HepG2 (cell line): ENCODE measurements at regions not wholly inside any gene's neighbourhood (a gene's known extent, or its start where the extent isn't known, plus 50 kb on each side); places are given as distances from the start of the nearest gene placed in this dataset.

Source experiments
- ATAC-seq: fragments of 200-7000 bp; cut with Tn5 transposase; 3 replicates; pipeline ENCODE4 v1.9.1; 2020; ENCODE audit warnings: mild to moderate bottlenecking, moderate library complexity
- BruUV-seq: library from RNA; stranded (reverse); fragments of 400-500 nt; replicated peaks from 2 replicates; lab custom pipeline; 2021; lab: Mats Ljungman, UMichigan
- CTCF ChIA-PET: fragments of 300-600 bp; formaldehyde crosslinking; extraction: SDS; loops from one replicate; lab custom pipeline; 2021; ENCODE audit warnings: low total read pairs, inconsistent platforms, low intra/inter-chr PET ratio; lab: Yijun Ruan, JAX
- POLR2A ChIA-PET: fragments of 350-600 bp; sonication (Branson Sonifier 250); formaldehyde crosslinking; loops from one replicate; lab custom pipeline; 2020; ENCODE audit warnings: antibody characterized with exemption, inconsistent platforms; lab: Yijun Ruan, JAX
- DNase-seq: peaks from one replicate; pipeline ENCODE4 v3.0.0-alpha.2; 2015; ENCODE audit warnings: low spot score
- FAIRE-seq: peaks from 3 replicates; lab custom pipeline; 2011; peaks lifted over from hg19 to GRCh38; lab: Jason Lieb, UNC
- H2AFZ ChIP-seq: one replicate; pipeline ENCODE4 v1.6.1; 2011; ENCODE audit warnings: low read length, inconsistent platforms
- H3K27ac ChIP-seq: fragments of 300-600 bp; 3 replicates; pipeline ENCODE4 v1.8.0; 2011; ENCODE audit warnings: mixed run types, mild to moderate bottlenecking, mixed read lengths, low read length, inconsistent platforms; ENCODE audit not compliant: insufficient read depth; ENCODE audit errors: extremely low read length
- H3K27me3 ChIP-seq, 2 experiments: fragments of 200-600 bp in 1 of 2; 2 replicates in 1 of 2; 3 replicates in 1 of 2; pipeline versions ENCODE4 v1.6.0 to v1.8.0; 2011; ENCODE audit warnings: low read length in 2 of 2, mild to moderate bottlenecking in 2 of 2, moderate library complexity in 2 of 2, inconsistent platforms in 1 of 2; ENCODE audit not compliant: insufficient read depth in 2 of 2, control insufficient read depth in 1 of 2
- H3K36me3 ChIP-seq, 2 experiments: fragments of 200-600 bp in 1 of 2; replicated peaks in 1 of 2; 2 replicates in 1 of 2; 3 replicates in 1 of 2; pipeline versions ENCODE4 v1.5.1 to v1.8.0; 2011; ENCODE audit warnings: low read length in 2 of 2, inconsistent platforms in 1 of 2; ENCODE audit not compliant: insufficient read depth in 2 of 2, control insufficient read depth in 1 of 2
- H3K4me1 ChIP-seq: 2 replicates; pipeline ENCODE4 v1.5.1; 2012; ENCODE audit warnings: low read length, inconsistent platforms; ENCODE audit not compliant: insufficient read depth
- H3K4me2 ChIP-seq: 2 replicates; pipeline ENCODE4 v1.6.0; 2011; ENCODE audit warnings: low read depth, low read length, inconsistent platforms
- H3K4me3 ChIP-seq, 3 experiments: fragments of 200-600 bp in 1 of 3; sonication (generic), shearing (Covaris generic) in 1 of 3; replicated peaks in 1 of 3; 2 replicates each; pipeline ENCODE4 v1.5.1; 2011 to 2016; ENCODE audit warnings: low read length in 3 of 3, inconsistent platforms in 2 of 3, low read depth in 2 of 3, mild to moderate bottlenecking in 2 of 3, control low read depth in 1 of 3, mixed read lengths in 1 of 3; ENCODE audit not compliant: insufficient read depth in 1 of 3
- H3K79me2 ChIP-seq: one replicate; pipeline ENCODE4 v1.6.1; 2011; ENCODE audit warnings: low read length, inconsistent platforms; ENCODE audit not compliant: insufficient read depth
- H3K9ac ChIP-seq: 2 replicates; pipeline ENCODE4 v1.6.0; 2011; ENCODE audit warnings: mild to moderate bottlenecking, low read depth, low read length, inconsistent platforms; ENCODE audit not compliant: insufficient read depth
- H3K9me3 ChIP-seq: 2 replicates; pipeline ENCODE4 v1.5.1; 2012; ENCODE audit warnings: mild to moderate bottlenecking, low read length
- H4K20me1 ChIP-seq: 2 replicates; pipeline ENCODE4 v1.6.0; 2011; ENCODE audit warnings: inconsistent platforms, mild to moderate bottlenecking, low read length, moderate library complexity; ENCODE audit not compliant: insufficient read depth
- ARNTL ChIP-seq: sonication (generic); formaldehyde crosslinking; IDR thresholded peaks from 2 replicates; pipeline ENCODE4 v1.4.0; 2020; ENCODE audit warnings: mild to moderate bottlenecking, missing genetic modification reagents
- FOXC1 ChIP-seq: sonication (generic); formaldehyde crosslinking; IDR thresholded peaks from 2 replicates; pipeline ENCODE4 v1.8.0; 2022; ENCODE audit warnings: mild to moderate bottlenecking, missing genetic modification reagents, borderline replicate concordance
- GPN1 ChIP-seq: sonication (generic); formaldehyde crosslinking; IDR thresholded peaks from 2 replicates; pipeline ENCODE4 v1.5.1; 2020; ENCODE audit warnings: missing genetic modification reagents, borderline replicate concordance
- HMG20A ChIP-seq: IDR thresholded peaks from 2 replicates; pipeline ENCODE4 v1.6.1; 2016; ENCODE audit warnings: borderline replicate concordance
- KLF13 ChIP-seq: sonication (generic); formaldehyde crosslinking; IDR thresholded peaks from 2 replicates; pipeline ENCODE4 v1.4.0; 2020; ENCODE audit warnings: mild to moderate bottlenecking, missing genetic modification reagents
- NBN ChIP-seq: fragments of 450-650 bp; conservative IDR thresholded peaks from 2 replicates; pipeline ENCODE4 v1.6.1; 2017
- POLR2AphosphoS5 ChIP-seq: IDR thresholded peaks from 2 replicates; pipeline ENCODE4 v1.6.1; 2012; ENCODE audit warnings: low read depth, low read length
- SSRP1 ChIP-seq: IDR thresholded peaks from 2 replicates; pipeline ENCODE4 v1.6.1; 2016; ENCODE audit warnings: control low read depth
- ZFP36L1 ChIP-seq: sonication (generic); formaldehyde crosslinking; IDR thresholded peaks from 2 replicates; pipeline ENCODE4 v1.8.0; 2022; ENCODE audit warnings: mild to moderate bottlenecking, missing genetic modification reagents, moderate library complexity
- ZKSCAN8 ChIP-seq: IDR thresholded peaks from 2 replicates; pipeline ENCODE4 v1.6.1; 2016; ENCODE audit warnings: borderline replicate concordance, missing genetic modification reagents, missing compliant biosample characterization
- ZNF337 ChIP-seq: sonication (generic); formaldehyde crosslinking; IDR thresholded peaks from 2 replicates; pipeline ENCODE4 v1.5.1; 2020; ENCODE audit warnings: missing genetic modification reagents, low read depth, mild to moderate bottlenecking, borderline replicate concordance
- ZNF367 ChIP-seq: sonication (generic); formaldehyde crosslinking; IDR thresholded peaks from 2 replicates; pipeline ENCODE4 v1.4.0; 2020; ENCODE audit warnings: missing genetic modification reagents, borderline replicate concordance
- ZNF557 ChIP-seq: sonication (generic); formaldehyde crosslinking; IDR thresholded peaks from 2 replicates; pipeline ENCODE4 v1.4.0; 2020; ENCODE audit warnings: missing genetic modification reagents
- ZNF629 ChIP-seq: sonication (generic); formaldehyde crosslinking; conservative IDR thresholded peaks from 2 replicates; pipeline ENCODE4 v1.5.0; 2020; ENCODE audit warnings: missing genetic modification reagents
- ZNF879 ChIP-seq: sonication (generic); formaldehyde crosslinking; IDR thresholded peaks from 2 replicates; pipeline ENCODE4 v1.8.1; 2023; ENCODE audit warnings: missing genetic modification reagents
- WGBS: methylation state at CpG from one replicate; pipeline ENCODE4 v1.1.6; 2017; ENCODE audit warnings: low lambda C conversion rate; 5-methylcytosine and 5-hydroxymethylcytosine counted together
- in situ Hi-C: cut with HindIII; loops from 2 replicates; pipeline ENCODE4 v1.10.0; 2017; ENCODE audit warnings: low pct_unique_long_range_greater_than_20kb; ENCODE audit not compliant: extremely low pct_ligation_motif_present
- intact Hi-C: fragments of 100-400 bp; cut with micrococcal nuclease; formaldehyde crosslinking; loops from one replicate; pipeline ENCODE4 v1.10.0; 2022; ENCODE audit not compliant: unreplicated experiment
- TF ChIP-seq, protein P1 (sequence below): sonication (generic); formaldehyde crosslinking; IDR thresholded peaks from 2 replicates; pipeline ENCODE4 v1.8.0; 2022; ENCODE audit warnings: missing genetic modification reagents, mild to moderate bottlenecking, inconsistent platforms, borderline replicate concordance
- TF ChIP-seq, protein P2 (sequence below): sonication (generic); formaldehyde crosslinking; IDR thresholded peaks from 2 replicates; pipeline ENCODE4 v1.5.1; 2020; ENCODE audit warnings: missing genetic modification reagents, mild to moderate bottlenecking, borderline replicate concordance
- TF ChIP-seq, protein P3 (sequence below): sonication (generic); formaldehyde crosslinking; IDR thresholded peaks from 2 replicates; pipeline ENCODE4 v1.4.0; 2020; ENCODE audit warnings: missing genetic modification reagents
- TF ChIP-seq, protein P4 (sequence below): sonication (generic); formaldehyde crosslinking; conservative IDR thresholded peaks from 2 replicates; pipeline ENCODE4 v1.8.0; 2022; ENCODE audit warnings: low read depth, missing genetic modification reagents
- TF ChIP-seq, protein P5 (sequence below): sonication (generic); formaldehyde crosslinking; IDR thresholded peaks from 2 replicates; pipeline ENCODE4 v1.5.0; 2020; ENCODE audit warnings: mild to moderate bottlenecking, missing genetic modification reagents

DNA sequence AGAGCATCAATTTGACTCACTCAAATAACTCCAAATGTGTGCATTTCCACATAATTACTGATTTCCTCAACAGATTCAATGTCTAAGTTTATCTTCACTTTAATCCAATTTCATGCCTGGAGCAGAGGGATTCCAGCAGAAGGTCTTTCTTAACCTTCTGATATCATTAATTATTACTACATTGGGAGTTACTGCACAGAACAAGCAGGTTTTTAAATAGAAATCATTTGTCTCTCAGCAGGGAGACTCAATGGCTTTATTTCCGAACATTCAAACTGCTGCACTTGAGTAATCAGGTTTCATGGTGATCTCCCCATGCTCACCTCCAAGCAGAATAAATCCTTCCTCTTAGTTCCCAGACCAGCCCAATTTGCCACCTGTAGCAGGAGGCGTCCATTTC lies 264.8 kb upstream of the IGF1R start:
- H3K36me3 ChIP-seq = no peaks in the 10 kb centered on the region
- ATAC-seq = no peak
- no peak for TF ChIP-seq ZNF629
- TF ChIP-seq, protein P1, sequence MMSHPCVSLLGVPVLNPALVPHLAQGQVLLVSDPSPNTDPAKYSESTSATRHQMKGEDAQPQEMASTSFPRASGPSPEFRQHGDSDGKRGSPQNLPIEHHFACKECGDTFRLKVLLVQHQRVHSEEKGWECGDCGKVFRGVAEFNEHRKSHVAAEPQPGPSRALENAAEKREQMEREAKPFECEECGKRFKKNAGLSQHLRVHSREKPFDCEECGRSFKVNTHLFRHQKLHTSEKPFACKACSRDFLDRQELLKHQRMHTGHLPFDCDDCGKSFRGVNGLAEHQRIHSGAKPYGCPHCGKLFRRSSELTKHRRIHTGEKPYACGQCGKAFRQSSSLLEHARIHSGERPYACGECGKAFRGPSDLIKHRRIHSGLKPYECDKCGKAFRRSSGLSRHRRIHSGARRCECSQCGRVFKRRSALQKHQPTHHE (CRISPR knock-in tag) = no peak
- no peak for TF ChIP-seq KLF13 (CRISPR knock-in tag)
- TF ChIP-seq SSRP1 = no peak
- TF ChIP-seq ZFP36L1 = no peak
- TF ChIP-seq, protein P2, sequence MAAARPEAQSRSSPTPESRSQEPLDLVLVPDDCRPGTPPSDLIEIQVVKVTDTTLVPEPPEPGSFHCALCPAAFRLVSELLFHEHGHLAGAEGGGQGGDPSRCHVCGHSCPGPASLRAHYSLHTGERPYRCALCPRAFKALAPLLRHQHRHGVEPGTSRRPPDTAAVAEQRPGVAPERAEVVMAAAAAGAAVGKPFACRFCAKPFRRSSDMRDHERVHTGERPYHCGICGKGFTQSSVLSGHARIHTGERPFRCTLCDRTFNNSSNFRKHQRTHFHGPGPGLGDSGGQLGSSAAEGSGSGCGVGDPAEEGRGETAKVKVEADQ (CRISPR knock-in tag) = no peak
- TF ChIP-seq ZNF367 (CRISPR knock-in tag) = no peak
- no peak for TF ChIP-seq GPN1 (CRISPR knock-in tag)
- TF ChIP-seq ZKSCAN8 (CRISPR knock-in tag) = no peak
- TF ChIP-seq FOXC1 (CRISPR knock-in tag) = no peak
- TF ChIP-seq, protein P3, sequence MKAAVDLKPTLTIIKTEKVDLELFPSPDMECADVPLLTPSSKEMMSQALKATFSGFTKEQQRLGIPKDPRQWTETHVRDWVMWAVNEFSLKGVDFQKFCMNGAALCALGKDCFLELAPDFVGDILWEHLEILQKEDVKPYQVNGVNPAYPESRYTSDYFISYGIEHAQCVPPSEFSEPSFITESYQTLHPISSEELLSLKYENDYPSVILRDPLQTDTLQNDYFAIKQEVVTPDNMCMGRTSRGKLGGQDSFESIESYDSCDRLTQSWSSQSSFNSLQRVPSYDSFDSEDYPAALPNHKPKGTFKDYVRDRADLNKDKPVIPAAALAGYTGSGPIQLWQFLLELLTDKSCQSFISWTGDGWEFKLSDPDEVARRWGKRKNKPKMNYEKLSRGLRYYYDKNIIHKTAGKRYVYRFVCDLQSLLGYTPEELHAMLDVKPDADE (CRISPR knock-in tag) = no peak
- no peak for TF ChIP-seq NBN
- TF ChIP-seq HMG20A (CRISPR knock-in tag) = no peak
- TF ChIP-seq POLR2AphosphoS5 = no peak
- TF ChIP-seq ZNF337 = no peak
- TF ChIP-seq, protein P4, sequence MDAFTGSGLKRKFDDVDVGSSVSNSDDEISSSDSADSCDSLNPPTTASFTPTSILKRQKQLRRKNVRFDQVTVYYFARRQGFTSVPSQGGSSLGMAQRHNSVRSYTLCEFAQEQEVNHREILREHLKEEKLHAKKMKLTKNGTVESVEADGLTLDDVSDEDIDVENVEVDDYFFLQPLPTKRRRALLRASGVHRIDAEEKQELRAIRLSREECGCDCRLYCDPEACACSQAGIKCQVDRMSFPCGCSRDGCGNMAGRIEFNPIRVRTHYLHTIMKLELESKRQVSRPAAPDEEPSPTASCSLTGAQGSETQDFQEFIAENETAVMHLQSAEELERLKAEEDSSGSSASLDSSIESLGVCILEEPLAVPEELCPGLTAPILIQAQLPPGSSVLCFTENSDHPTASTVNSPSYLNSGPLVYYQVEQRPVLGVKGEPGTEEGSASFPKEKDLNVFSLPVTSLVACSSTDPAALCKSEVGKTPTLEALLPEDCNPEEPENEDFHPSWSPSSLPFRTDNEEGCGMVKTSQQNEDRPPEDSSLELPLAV = no peak
- TF ChIP-seq ZNF557 (CRISPR knock-in tag) = no peak
- TF ChIP-seq ZNF879 (CRISPR knock-in tag) = no peak
- TF ChIP-seq ARNTL (CRISPR knock-in tag) = no peak
- TF ChIP-seq, protein P5, sequence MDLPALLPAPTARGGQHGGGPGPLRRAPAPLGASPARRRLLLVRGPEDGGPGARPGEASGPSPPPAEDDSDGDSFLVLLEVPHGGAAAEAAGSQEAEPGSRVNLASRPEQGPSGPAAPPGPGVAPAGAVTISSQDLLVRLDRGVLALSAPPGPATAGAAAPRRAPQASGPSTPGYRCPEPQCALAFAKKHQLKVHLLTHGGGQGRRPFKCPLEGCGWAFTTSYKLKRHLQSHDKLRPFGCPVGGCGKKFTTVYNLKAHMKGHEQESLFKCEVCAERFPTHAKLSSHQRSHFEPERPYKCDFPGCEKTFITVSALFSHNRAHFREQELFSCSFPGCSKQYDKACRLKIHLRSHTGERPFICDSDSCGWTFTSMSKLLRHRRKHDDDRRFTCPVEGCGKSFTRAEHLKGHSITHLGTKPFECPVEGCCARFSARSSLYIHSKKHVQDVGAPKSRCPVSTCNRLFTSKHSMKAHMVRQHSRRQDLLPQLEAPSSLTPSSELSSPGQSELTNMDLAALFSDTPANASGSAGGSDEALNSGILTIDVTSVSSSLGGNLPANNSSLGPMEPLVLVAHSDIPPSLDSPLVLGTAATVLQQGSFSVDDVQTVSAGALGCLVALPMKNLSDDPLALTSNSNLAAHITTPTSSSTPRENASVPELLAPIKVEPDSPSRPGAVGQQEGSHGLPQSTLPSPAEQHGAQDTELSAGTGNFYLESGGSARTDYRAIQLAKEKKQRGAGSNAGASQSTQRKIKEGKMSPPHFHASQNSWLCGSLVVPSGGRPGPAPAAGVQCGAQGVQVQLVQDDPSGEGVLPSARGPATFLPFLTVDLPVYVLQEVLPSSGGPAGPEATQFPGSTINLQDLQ (CRISPR knock-in tag) = no peak
- TF ChIP-seq, all 625 proteins: peak for 0
- no peak for FAIRE-seq
- 13% methylated on average over 2 of the region's 2 CpGs for WGBS
- Histone ChIP-seq H3K9ac (no peak overlapping the region), H3K79me2 (no peaks in the 10 kb centered on the region), H3K4me1 (no peaks in the 10 kb centered on the region), H3K27ac (no peak overlapping the region), H4K20me1 (no peaks in the 10 kb centered on the region), H3K4me2 (no peak overlapping the region), H3K27me3 (peaks cover 4 to 19% of the 10 kb centered on the region in 2 experiments; a peak in 3 of 5 replicates), H3K9me3 (peaks cover 11% of the 10 kb centered on the region; the same call in 1 of the 2 replicates), H2AFZ (no peak overlapping the region), H3K4me3 (no peak overlapping the region)
- no peak for DNase-seq
- POLR2A ChIA-PET = no interaction called here
- no TSS peak for BruUV-seq
- intact Hi-C loops = no loop called here
- in situ Hi-C loops = no loop called here
- CTCF ChIA-PET = no interaction called here
